ES-I3 (cell line): ENCODE measurements at regions not wholly inside any gene's neighbourhood (a gene's known extent, or its start where the extent isn't known, plus 50 kb on each side); places are given as distances from the start of the nearest gene placed in this dataset.

Experiments used
- H3K36me3 ChIP-seq: 2 replicates; pipeline ENCODE4 v1.6.1; 2013; ENCODE audit warnings: mild to moderate bottlenecking, low read length, control low read depth, moderate library complexity; ENCODE audit not compliant: insufficient read depth
- H3K4me1 ChIP-seq: 2 replicates; pipeline ENCODE4 v1.6.1; 2013; ENCODE audit warnings: mild to moderate bottlenecking, control low read depth, low read length; ENCODE audit not compliant: insufficient read depth
- H3K9ac ChIP-seq: 2 replicates; pipeline ENCODE4 v1.6.1; 2013; ENCODE audit warnings: low read depth, mild to moderate bottlenecking, low read length, moderate library complexity
- H3K9me3 ChIP-seq: 2 replicates; pipeline ENCODE4 v1.6.1; 2013; ENCODE audit warnings: mild to moderate bottlenecking, low read length, moderate library complexity; ENCODE audit not compliant: control insufficient read depth, insufficient read depth

GRCh38 chr17:74150428-74151025, 53.0 kb upstream of the RPL38 start:
- H3K4me1 ChIP-seq, result peaks cover 8% of the 10 kb centered on the region; the same call in 1 of the 2 replicates
- no peaks in the 10 kb centered on the region for H3K36me3 ChIP-seq
- no peaks in the 10 kb centered on the region for H3K9me3 ChIP-seq
- no peak overlapping the region for H3K9ac ChIP-seq

GRCh38 chr17:74151551-74152315, 51.7 kb upstream of the RPL38 start:
- Histone ChIP-seq H3K36me3 (no peaks in the 10 kb centered on the region), H3K9ac (no peak overlapping the region), H3K9me3 (no peaks in the 10 kb centered on the region), H3K4me1 (peaks cover 8% of the 10 kb centered on the region; the same call in 1 of the 2 replicates)

- Histone ChIP-seq H3K36me3 (no peaks in the 10 kb centered on the region), H3K9ac (no peak overlapping the region), H3K9me3 (no peaks in the 10 kb centered on the region), H3K4me1 (peaks cover 8% of the 10 kb centered on the region; the same call in 1 of the 2 replicates)
These were observed 50.7 kb upstream of the RPL38 start for GRCh38 chr17:74152591-74153455.

- Histone ChIP-seq H3K9ac (no peak overlapping the region), H3K36me3 (no peaks in the 10 kb centered on the region), H3K9me3 (no peaks in the 10 kb centered on the region), H3K4me1 (peaks cover 8% of the 10 kb centered on the region; the same call in 1 of the 2 replicates)
These were observed 50.0 kb upstream of the RPL38 start for GRCh38 chr17:74153456-74153810.
